Activated effector memory CD4-positive, alpha-beta T cell treated with anti-CD3 and anti-CD28 coated beads, Interleukin-2, amount 50 U/mL, for 16 hours (primary cell): ENCODE measurements at regions not wholly inside any gene's neighbourhood (a gene's known extent, or its start where the extent isn't known, plus 50 kb on each side); places are given as distances from the start of the nearest gene placed in this dataset.

Experiments
- DNase-seq: peaks from one replicate; pipeline ENCODE4 v3.0.0-alpha.2; 2020

DNA sequence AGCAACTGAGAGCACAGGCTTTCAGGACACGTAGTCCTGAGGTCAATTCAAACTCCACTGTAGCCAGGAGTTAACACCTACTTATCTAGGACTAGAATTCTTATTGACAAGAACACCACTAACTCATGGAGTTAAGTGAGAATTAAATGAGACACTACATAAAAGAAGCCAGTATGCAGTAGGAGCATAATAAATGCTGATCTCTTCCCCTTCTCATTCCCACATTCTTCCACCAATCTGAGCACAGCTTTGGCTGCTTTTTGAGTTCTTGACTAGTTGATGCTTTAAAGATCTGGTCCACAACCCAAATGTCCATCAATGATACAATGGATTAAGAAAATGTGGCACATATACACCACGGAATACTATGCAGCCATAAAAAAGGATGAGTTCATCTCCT lies 55.2 kb downstream of the TTC32 start:
- DNase-seq, result no peak

- DNase-seq, result no peak
Observed at GRCh38 chr2:19846030-19846429, 55.8 kb downstream of the TTC32 start.

- DNase-seq, result no peak
Observed at GRCh38 chr2:19845323-19845920, 56.4 kb downstream of the TTC32 start.

GRCh38 chr2:19844750-19845149 lies 57.0 kb downstream of the TTC32 start:
- DNase-seq, result no peak

DNA sequence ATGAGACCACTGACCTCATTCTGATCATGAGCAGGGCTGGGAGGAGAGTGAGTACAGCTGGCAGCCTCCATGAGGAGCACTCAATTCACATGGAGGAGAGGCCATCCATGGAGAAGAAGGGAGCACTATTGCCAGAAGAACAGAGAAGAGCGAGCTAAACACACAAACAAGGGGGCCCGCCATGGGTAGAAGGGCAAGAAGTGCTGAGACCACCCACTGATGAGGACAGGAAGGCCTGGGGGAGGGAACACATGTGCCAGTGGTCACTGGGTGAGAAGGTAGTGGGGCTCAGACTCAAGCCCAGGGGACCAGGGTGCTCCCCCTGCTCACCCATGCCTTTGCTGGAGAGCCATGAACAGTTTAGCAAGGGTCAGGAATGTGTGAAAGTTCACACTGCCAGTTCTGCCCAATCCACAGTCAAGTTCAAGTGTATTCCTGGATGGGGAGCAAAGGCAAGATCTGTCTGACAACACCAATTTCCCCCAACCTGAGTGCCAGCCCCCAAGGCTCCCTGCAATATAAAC lies 57.7 kb downstream of the TTC32 start:
- no peak for DNase-seq

DNA sequence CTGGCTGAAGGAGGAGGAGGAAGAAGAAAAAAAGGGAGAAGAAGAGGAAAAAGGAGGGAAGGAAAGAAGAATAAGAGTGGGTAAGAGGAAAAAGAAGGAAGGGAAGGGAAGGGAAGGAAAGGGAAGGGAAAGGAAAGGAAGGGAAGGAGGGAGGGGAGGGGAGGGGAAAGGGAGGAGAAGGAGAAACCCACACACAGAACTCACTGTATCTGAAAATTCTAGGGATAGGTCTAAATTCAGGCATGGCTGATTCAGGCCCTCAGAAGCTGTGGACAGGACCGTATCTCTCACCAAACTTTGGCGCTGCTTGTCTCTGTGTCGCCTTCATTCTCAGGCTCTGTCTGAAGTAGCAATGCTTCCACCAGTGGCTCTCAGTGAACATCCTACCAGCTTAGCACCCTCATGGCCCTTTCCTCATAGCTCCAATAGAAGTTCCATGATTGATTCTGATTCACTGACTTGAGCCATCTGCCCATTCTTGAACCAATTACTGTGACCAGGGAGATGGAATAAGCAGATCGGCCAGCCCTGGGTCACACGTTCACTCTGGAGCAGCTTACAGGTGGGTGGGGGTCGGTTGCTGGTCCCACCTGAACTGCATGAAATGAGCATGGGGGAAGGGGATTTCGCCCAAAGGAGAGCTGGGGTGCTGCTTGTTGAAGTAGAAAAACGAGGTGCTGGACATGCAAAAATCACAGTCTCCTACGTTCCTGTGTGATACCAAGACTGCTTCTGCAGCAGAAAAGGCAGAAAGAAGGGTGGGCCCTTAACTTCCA lies 59.7 kb downstream of the TTC32 start:
- DNase-seq, result no peak

DNA sequence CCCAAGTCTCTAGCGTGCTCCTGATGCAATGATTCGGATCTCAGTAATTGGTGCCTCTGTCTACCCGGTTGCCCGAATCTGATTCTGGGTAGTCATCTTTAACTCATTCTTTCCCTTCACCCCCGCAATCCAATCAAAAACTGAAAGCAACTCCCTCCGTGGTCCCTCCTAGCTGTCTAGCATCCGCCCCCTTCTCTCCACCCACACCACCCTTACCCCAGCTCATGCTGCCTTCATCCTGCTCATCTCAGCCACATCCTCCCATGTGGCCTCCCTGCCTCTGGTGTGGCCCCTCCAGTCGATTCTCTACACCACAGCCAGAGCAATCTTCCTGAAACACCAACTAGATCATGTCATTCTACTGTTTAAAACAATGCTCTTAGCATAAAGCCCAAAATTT lies 62.3 kb downstream of the TTC32 start:
- no peak for DNase-seq

GRCh38 chr2:19838616-19839015 lies 63.2 kb downstream of the TTC32 start:
- no peak for DNase-seq

- no peak for DNase-seq
Observed at GRCh38 chr2:19837235-19837766, 64.5 kb downstream of the TTC32 start.

DNA sequence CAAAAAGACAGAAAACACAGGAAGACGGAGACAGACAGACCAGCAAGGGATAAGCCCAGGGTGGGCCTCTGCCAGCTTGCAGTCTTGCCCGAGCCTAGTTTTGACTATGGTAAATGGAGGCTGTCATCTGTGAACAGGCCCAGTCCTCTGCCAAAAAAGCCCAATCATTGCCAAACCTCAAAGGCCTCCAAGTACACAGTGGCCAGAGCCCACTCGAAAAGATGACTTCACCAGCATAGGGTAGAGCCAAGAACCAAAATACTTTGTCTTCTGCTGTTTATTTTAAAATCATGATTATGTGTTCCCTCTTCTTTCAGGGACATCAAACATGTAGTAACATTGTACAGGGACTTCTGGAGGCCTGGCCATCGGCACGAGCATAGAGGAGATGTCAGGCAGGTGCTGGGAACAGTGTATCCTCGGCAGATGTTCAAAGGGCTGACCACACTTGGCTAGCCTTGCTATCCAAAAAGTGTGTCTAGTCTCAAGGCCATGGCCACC lies 66.0 kb downstream of the TTC32 start:
- DNase-seq, result no peak

DNA sequence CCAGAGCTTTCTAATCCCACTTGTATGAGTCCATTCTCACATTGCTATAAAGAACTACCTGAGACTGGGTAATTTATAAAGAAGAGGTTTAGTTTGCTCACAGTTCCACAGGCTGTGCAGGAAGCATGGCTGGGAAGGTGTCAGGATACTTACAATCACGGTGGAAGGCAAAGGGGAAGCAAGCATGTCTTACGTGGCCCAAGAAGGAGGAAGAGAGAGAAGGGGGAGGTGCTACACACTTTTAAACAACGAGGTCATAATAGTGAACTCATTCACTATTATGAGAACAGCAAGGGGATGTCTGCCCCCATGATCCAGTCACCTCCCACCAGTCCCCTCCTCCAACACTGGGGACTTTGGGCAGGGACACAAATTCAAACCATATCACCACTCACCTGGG lies 67.8 kb downstream of the TTC32 start:
- no peak for DNase-seq

GRCh38 chr2:19829672-19830071 lies 72.1 kb downstream of the TTC32 start:
- no peak for DNase-seq

- no peak for DNase-seq
Observed at GRCh38 chr2:19826874-19827273, 74.9 kb downstream of the TTC32 start.

DNA sequence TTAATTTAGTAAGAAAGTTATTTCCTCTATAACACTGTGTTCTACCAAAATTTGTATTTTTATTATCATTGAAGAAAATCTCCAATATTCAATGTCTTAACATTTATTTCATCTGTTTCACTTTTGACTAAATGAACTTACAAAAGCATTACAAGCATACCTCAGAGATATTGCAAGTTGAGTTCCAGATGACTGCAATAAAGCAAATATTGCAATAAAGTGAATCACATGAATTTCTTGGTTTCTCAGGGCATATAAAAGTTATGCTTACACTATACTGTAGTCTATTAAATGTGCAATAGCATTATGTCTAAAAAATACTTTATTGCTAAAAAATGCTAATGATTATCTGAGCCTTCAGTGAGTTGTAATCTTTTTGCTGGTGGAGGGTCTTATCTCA lies 78.3 kb downstream of the TTC32 start:
- no peak for DNase-seq

GRCh38 chr2:19819097-19820065 lies 82.4 kb downstream of the TTC32 start:
- DNase-seq, result no peak

GRCh38 chr2:19818543-19818942 lies 83.2 kb downstream of the TTC32 start:
- DNase-seq, result no peak

DNA sequence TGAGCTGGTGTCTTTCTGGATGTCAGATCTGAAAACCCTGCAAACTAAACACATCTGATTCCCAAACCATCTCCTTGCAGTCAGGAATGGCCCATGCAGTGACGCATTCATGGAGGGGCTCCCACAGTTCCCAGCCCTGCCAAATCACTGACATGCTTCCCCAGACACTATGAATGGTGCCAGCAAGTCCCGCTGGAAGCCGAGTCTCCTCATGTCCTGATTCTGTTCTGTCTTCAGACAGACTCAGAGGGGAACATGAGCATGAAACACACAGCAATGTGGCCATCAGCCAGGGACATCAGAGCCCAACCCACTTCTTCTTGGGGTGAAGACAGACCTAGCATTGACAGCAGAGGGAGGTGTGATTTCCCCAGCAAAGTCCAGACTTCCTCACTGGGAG lies 83.7 kb downstream of the TTC32 start:
- DNase-seq, result no peak

DNA sequence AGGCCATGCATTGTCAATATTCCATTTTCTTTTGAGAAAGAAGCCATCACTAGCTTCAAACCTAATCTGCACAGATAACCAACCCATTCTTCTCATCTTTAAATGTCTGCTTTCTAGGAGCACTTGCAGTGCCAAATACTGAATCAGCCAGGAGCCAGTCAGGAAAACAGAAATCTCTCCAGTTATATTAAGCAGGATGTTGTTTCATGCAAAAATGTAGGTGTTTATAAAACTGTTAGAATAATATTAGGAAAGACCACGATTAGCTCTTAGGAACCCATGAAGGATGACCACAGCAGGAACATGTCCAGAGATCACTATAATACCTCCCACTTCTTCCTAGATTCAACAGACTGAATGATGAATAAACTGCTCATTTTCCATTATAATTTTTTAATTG lies 86.0 kb downstream of the TTC32 start:
- no peak for DNase-seq

DNA sequence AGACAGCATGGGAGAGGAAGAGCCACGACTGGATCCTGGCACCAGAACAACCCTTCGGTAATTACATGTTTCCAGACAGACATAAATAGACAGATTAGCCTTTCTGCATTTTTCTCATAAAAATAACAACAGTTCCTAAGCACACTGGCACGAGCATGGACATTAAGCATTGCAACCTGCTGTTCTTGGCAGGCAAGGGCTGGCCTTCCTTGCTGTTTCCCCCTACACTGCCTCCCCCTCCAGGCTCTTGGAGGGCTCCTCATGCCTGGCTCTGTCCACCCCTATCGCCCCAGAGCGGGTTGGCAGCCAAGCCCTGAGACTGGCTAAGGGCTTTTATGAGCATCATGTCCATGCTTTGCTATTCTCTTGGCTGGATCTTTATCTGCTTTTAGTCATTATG lies 89.6 kb downstream of the TTC32 start:
- no peak for DNase-seq

DNA sequence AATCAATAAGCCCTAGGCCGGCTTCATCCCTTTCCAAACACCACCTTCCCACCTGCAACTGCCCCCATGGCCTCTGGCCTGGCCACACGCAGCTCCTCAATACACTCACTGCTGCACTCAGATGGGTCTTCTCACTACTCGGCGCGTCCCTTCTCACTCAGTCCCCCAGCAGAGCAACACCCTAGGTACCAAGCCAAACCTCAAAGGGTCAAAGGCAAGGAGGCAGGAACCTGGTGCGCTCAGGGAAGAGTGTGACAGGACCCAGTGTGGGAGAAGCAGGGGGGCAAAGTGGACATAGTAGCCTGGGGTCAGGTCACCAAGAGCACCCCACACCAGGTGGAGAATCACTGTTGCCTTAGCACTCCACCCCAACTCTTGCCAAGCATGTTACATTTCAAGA lies 90.6 kb downstream of the TTC32 start:
- no peak for DNase-seq

- no peak for DNase-seq
Observed at GRCh38 chr2:19810637-19811036, 91.1 kb downstream of the TTC32 start.

DNA sequence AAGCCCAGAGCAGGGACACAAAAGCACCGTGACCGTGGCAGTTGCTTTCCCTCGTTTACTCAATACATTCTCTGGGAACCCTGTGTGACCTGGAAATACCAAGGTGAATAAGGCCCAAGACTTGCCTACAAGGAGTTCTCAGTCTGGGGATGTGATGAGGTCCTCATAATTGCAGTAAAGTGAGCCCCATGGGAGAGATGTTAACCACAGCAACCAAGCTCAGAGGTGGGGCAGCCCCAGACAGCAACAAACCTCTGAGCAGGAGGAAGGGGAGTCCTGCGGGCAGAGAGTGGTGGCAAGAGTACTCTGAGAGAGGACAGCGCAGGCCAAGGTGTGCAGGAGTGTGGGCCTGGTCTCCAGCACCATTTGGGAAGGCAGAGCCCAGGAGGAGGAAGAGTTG lies 91.6 kb downstream of the TTC32 start:
- DNase-seq, result no peak

GRCh38 chr2:19809206-19809605 lies 92.6 kb downstream of the TTC32 start:
- DNase-seq, result no peak
